HL-60 (cell line): ENCODE measurements at regions not wholly inside any gene's neighbourhood (a gene's known extent, or its start where the extent isn't known, plus 50 kb on each side); places are given as distances from the start of the nearest gene placed in this dataset.
A peak's percentile ranks its signal among the peaks of the same experiment; 100 is the strongest.

Experiments used
- DNase-seq, 2 experiments: peaks; one replicate each; pipeline ENCODE4 v3.0.0-alpha.2; 2010 to 2020; ENCODE audit warnings: low read depth in 1 of 2, low spot score in 1 of 2
- H3K27ac ChIP-seq: fragments of 250-450 bp; sonication (Bioruptor Pico); replicated peaks from 2 replicates; pipeline ENCODE4 v1.5.1; 2020; ENCODE audit warnings: mild to moderate bottlenecking, moderate library complexity
- H3K27me3 ChIP-seq: fragments of 250-450 bp; sonication (Bioruptor Pico); 2 replicates; pipeline ENCODE4 v1.5.1; 2021; ENCODE audit warnings: mild to moderate bottlenecking, moderate library complexity; ENCODE audit not compliant: insufficient read depth, poor library complexity, severe bottlenecking
- H3K4me3 ChIP-seq: replicated peaks from 2 replicates; pipeline ENCODE4 v1.5.1; 2011; ENCODE audit warnings: mild to moderate bottlenecking, control low read depth, low read length; ENCODE audit not compliant: insufficient read depth
- CTCF ChIP-seq: IDR thresholded peaks from one replicate; pipeline ENCODE4 v1.5.1; 2011; ENCODE audit warnings: low read length, control low read depth, inconsistent platforms; ENCODE audit not compliant: insufficient read depth
- GABPA ChIP-seq: IDR thresholded peaks from 2 replicates; pipeline ENCODE4 v1.6.1; 2012; ENCODE audit warnings: low read depth
- POLR2AphosphoS5 ChIP-seq: IDR thresholded peaks from 2 replicates; pipeline ENCODE4 v1.6.1; 2012; ENCODE audit warnings: low read depth
- REST ChIP-seq: IDR thresholded peaks from 2 replicates; pipeline ENCODE4 v1.6.1; 2012; ENCODE audit warnings: low read depth; ENCODE audit not compliant: insufficient replicate concordance
- SPI1 ChIP-seq: IDR thresholded peaks from 2 replicates; pipeline ENCODE4 v1.6.1; 2012; ENCODE audit warnings: low read depth, mild to moderate bottlenecking, borderline replicate concordance

GRCh38 chr18:46343931-46344372 is 239.8 kb downstream of the HAUS1 start:
- Histone ChIP-seq H3K27me3 (no peaks in the 10 kb centered on the region), H3K27ac (no peak overlapping the region), H3K4me3 (no peak overlapping the region)
- no peak for TF ChIP-seq GABPA
- TF ChIP-seq POLR2AphosphoS5, result peak; percentile 58; the same call in 1 of the 2 replicates
- TF ChIP-seq SPI1, result peak; percentile 56; the same call in 1 of the 2 replicates
- peak; percentile 69 to 70 for DNase-seq

- DNase-seq, result no peak
- H3K27me3 ChIP-seq, result no peaks in the 10 kb centered on the region
- no peak overlapping the region for H3K27ac ChIP-seq
- TF ChIP-seq POLR2AphosphoS5, result no peak
- TF ChIP-seq GABPA, result no peak
- no peak for TF ChIP-seq SPI1
- no peak for TF ChIP-seq CTCF
- TF ChIP-seq REST, result no peak
- H3K4me3 ChIP-seq, result no peak overlapping the region
These were observed 240.4 kb downstream of the HAUS1 start for GRCh38 chr18:46344416-46345180.

GRCh38 chr18:46345181-46345465 is 240.9 kb downstream of the HAUS1 start:
- TF ChIP-seq CTCF, result no peak
- TF ChIP-seq POLR2AphosphoS5, result no peak
- TF ChIP-seq REST, result no peak
- no peak for TF ChIP-seq GABPA
- no peak for TF ChIP-seq SPI1
- H3K27me3 ChIP-seq, result no peaks in the 10 kb centered on the region
- no peak overlapping the region for H3K4me3 ChIP-seq
- no peak overlapping the region for H3K27ac ChIP-seq
- DNase-seq, result no peak

GRCh38 chr18:46346213-46346612 is 242.0 kb downstream of the HAUS1 start:
- DNase-seq, result no peak
- Histone ChIP-seq H3K27me3 (no peaks in the 10 kb centered on the region), H3K27ac (no peak overlapping the region), H3K4me3 (no peak overlapping the region)
- TF ChIP-seq REST (no peak), GABPA (no peak), SPI1 (no peak), POLR2AphosphoS5 (no peak), CTCF (no peak)
